ENCODE measurements at regions not wholly inside any gene's neighbourhood (a gene's known extent, or its start where the extent isn't known, plus 50 kb on each side); places are given as distances from the start of the nearest gene placed in this dataset.

DNA sequence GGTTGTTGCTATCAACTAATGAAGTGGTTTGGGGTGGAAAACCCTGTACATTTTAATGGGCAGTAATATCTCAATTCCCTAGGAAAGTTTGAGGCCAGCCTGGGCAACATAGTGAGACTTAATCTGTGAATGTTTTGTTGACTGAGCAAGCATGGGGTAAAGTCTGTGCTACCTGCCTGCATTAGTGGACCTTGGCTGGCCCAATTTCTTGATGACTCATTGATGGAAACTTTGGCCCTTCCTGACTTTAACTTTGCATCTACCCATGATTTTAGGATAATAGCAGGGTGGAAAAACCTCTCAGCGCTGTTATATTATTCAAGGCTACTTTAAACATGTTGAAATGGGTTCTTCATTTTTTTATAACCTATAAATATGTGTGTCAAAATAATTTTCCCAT, 389.4 kb upstream of the RORB start:
- Histone ChIP-seq H3K9ac (no peak overlapping the region), H3K36me3 (no peaks in the 10 kb centered on the region)

DNA sequence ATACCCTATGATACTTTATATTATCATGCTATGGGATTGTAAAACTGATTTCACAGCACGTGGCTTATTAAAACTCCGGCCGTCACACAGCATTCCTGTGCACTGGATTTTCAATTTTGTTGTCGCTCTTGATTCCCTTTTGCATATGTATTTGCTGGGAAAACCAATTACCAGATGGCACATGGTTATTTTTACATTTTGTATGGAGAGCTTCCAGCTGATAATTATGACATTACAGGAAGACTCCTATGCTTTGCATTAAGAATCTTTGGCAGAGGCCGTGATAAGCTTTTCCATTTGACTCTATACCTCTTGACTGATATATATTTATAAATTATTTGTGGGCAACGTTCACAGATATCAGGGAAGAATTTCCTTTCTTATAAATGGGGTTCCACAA, 381.2 kb upstream of the RORB start:
- H3K27me3 Mint-ChIP-seq (ENCODE audit: insufficient read depth, low read depth): peaks cover 2% of the 10 kb centered on the region
- H3K4me3 ChIP-seq: no peak overlapping the region
- H3K36me3 ChIP-seq: no peaks in the 10 kb centered on the region
- no peak overlapping the region for H3K9ac ChIP-seq
- H3K27ac Mint-ChIP-seq: no peak overlapping the region
- H3K79me2 ChIP-seq (ENCODE audit: low read depth): no peaks in the 10 kb centered on the region
- H3K4me2 ChIP-seq: no peak overlapping the region
- DNase-seq (ENCODE audit: low spot score): no peak
- H2AFZ ChIP-seq (replicated peaks): no peak overlapping the region
- no peaks in the 10 kb centered on the region for H3K36me3 Mint-ChIP-seq
- no peak overlapping the region for H3K4me3 Mint-ChIP-seq
- H3K27me3 ChIP-seq: no peaks in the 10 kb centered on the region
- H3K4me1 Mint-ChIP-seq: peaks cover 9% of the 10 kb centered on the region
- no peaks in the 10 kb centered on the region for H3K9me3 ChIP-seq (ENCODE audit: low read depth)
- H4K20me1 ChIP-seq (ENCODE audit: low read depth): no peaks in the 10 kb centered on the region
- no peak overlapping the region for H3K27ac ChIP-seq
- H3K4me1 ChIP-seq: no peaks in the 10 kb centered on the region
- no peak for TF ChIP-seq EZH2phosphoT487 (IDR thresholded peaks at IDR 0.05)
- no peak for TF ChIP-seq EZH2 (IDR thresholded peaks at IDR 0.05)
- H3F3A ChIP-seq (ENCODE audit: low read depth): no peaks in the 10 kb centered on the region
- H3K9me3 Mint-ChIP-seq: no peaks in the 10 kb centered on the region

More for the DNA sequence above, 389.4 kb upstream of the RORB start:
- no peak overlapping the region for H3K27ac Mint-ChIP-seq
- Histone ChIP-seq H3K79me2 (ENCODE audit: low read depth) (no peaks in the 10 kb centered on the region), H4K20me1 (ENCODE audit: low read depth) (no peaks in the 10 kb centered on the region), H3K4me2 (no peak overlapping the region), H3F3A (ENCODE audit: low read depth) (no peaks in the 10 kb centered on the region), H3K27ac (no peak overlapping the region), H3K4me3 (no peak overlapping the region), H2AFZ (replicated peaks) (no peak overlapping the region), H3K27me3 (no peaks in the 10 kb centered on the region), H3K9me3 (ENCODE audit: low read depth) (peaks cover 3% of the 10 kb centered on the region), H3K4me1 (no peaks in the 10 kb centered on the region)
- no peaks in the 10 kb centered on the region for H3K4me1 Mint-ChIP-seq
- no peaks in the 10 kb centered on the region for H3K27me3 Mint-ChIP-seq (ENCODE audit: insufficient read depth, low read depth)
- no peak for TF ChIP-seq EZH2phosphoT487 (IDR thresholded peaks at IDR 0.05)
- TF ChIP-seq EZH2 (IDR thresholded peaks at IDR 0.05): no peak
- no peak for TF ChIP-seq CTCF (IDR thresholded peaks at IDR 0.05)
- no peaks in the 10 kb centered on the region for H3K36me3 Mint-ChIP-seq
- H3K9me3 Mint-ChIP-seq: peaks cover 8% of the 10 kb centered on the region
- no peak for DNase-seq (ENCODE audit: low spot score)
- H3K4me3 Mint-ChIP-seq: no peak overlapping the region

- no peak overlapping the region for H3K4me3 Mint-ChIP-seq
- H3K27me3 Mint-ChIP-seq (ENCODE audit: insufficient read depth, low read depth): peaks cover 2% of the 10 kb centered on the region
- no peak for TF ChIP-seq CTCF (IDR thresholded peaks at IDR 0.05)
- no peak for TF ChIP-seq EZH2phosphoT487 (IDR thresholded peaks at IDR 0.05)
- TF ChIP-seq EZH2 (IDR thresholded peaks at IDR 0.05): no peak
- Histone ChIP-seq H4K20me1 (ENCODE audit: low read depth) (no peaks in the 10 kb centered on the region), H3K4me3 (no peak overlapping the region), H3K4me1 (no peaks in the 10 kb centered on the region), H3K9ac (no peak overlapping the region), H3K4me2 (no peak overlapping the region), H3K79me2 (ENCODE audit: low read depth) (no peaks in the 10 kb centered on the region), H3F3A (ENCODE audit: low read depth) (no peaks in the 10 kb centered on the region), H2AFZ (replicated peaks) (no peak overlapping the region), H3K36me3 (no peaks in the 10 kb centered on the region), H3K27me3 (no peaks in the 10 kb centered on the region), H3K9me3 (ENCODE audit: low read depth) (no peaks in the 10 kb centered on the region), H3K27ac (no peak overlapping the region)
- H3K4me1 Mint-ChIP-seq: peaks cover 9% of the 10 kb centered on the region
- no peak overlapping the region for H3K27ac Mint-ChIP-seq
- no peaks in the 10 kb centered on the region for H3K36me3 Mint-ChIP-seq
- H3K9me3 Mint-ChIP-seq: no peaks in the 10 kb centered on the region
- no peak for DNase-seq (ENCODE audit: low spot score)
Measured at GRCh38 chr9:74117151-74117550, 380.0 kb upstream of the RORB start.

DNA sequence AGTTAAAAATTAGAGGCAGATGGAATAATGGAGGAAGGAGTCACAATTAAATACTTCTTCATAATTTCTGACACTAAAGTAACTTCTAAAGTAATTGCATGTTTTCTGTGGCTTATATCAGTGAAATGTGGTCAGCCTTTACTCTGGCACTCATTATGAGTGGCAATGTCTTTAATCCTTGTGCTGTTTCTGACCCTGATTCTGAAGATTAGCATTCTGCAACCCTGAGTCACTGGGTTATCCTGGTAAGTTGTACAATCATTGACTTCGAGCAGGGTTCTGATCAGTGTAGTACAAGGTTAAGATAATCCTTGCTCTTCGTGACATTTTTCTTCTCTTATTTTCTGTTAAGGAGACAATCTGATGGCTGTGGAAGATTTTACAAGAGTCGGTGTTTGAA, 379.4 kb upstream of the RORB start:
- no peak for TF ChIP-seq EZH2phosphoT487 (IDR thresholded peaks at IDR 0.05)
- TF ChIP-seq CTCF (IDR thresholded peaks at IDR 0.05): no peak
- TF ChIP-seq EZH2 (IDR thresholded peaks at IDR 0.05): no peak
- Mint-ChIP-seq H3K27ac (no peak overlapping the region), H3K4me1 (peaks cover 9% of the 10 kb centered on the region), H3K27me3 (ENCODE audit: insufficient read depth, low read depth) (peaks cover 2% of the 10 kb centered on the region), H3K4me3 (no peak overlapping the region), H3K36me3 (no peaks in the 10 kb centered on the region), H3K9me3 (no peaks in the 10 kb centered on the region)
- H3K36me3 ChIP-seq: no peaks in the 10 kb centered on the region
- no peaks in the 10 kb centered on the region for H3K79me2 ChIP-seq (ENCODE audit: low read depth)
- H3K4me2 ChIP-seq: no peak overlapping the region
- H3F3A ChIP-seq (ENCODE audit: low read depth): no peaks in the 10 kb centered on the region
- no peak overlapping the region for H3K9ac ChIP-seq
- H3K27ac ChIP-seq: no peak overlapping the region
- no peaks in the 10 kb centered on the region for H3K9me3 ChIP-seq (ENCODE audit: low read depth)
- no peak overlapping the region for H3K4me3 ChIP-seq
- no peaks in the 10 kb centered on the region for H4K20me1 ChIP-seq (ENCODE audit: low read depth)
- DNase-seq (ENCODE audit: low spot score): no peak
- no peaks in the 10 kb centered on the region for H3K4me1 ChIP-seq
- no peaks in the 10 kb centered on the region for H3K27me3 ChIP-seq
- H2AFZ ChIP-seq (replicated peaks): no peak overlapping the region
